GM23338 (cell line): ENCODE measurements at regions not wholly inside any gene's neighbourhood (a gene's known extent, or its start where the extent isn't known, plus 50 kb on each side); places are given as distances from the start of the nearest gene placed in this dataset.

ENCODE experiments used
- EZH2phosphoT487 ChIP-seq: fragments of 200-600 bp; sonication (generic); IDR thresholded peaks from one replicate; pipeline ENCODE4 v1.8.1; 2018; ENCODE audit warnings: antibody characterized with exemption; ENCODE audit not compliant: unreplicated experiment
- POLR2AphosphoS5 ChIP-seq: IDR thresholded peaks from 2 replicates; pipeline ENCODE4 v1.6.1; 2016; ENCODE audit warnings: antibody characterized with exemption, low read depth
- ZNF331 ChIP-seq: fragments of 250-450 bp; sonication (Bioruptor Pico); IDR thresholded peaks from 2 replicates; pipeline ENCODE4 v1.5.0; 2020; ENCODE audit warnings: low read depth, mild to moderate bottlenecking, moderate library complexity
- TF ChIP-seq, protein P1 (sequence below), 2 experiments: fragments of 200-600 bp in 1 of 2; sonication (generic) in 1 of 2; conservative IDR thresholded peaks; 2 replicates each; pipeline versions ENCODE4 v1.5.1 to v1.6.1; 2016 to 2017; ENCODE audit warnings: antibody characterized with exemption in 2 of 2, low read depth in 2 of 2, mild to moderate bottlenecking in 2 of 2, moderate library complexity in 1 of 2

DNA sequence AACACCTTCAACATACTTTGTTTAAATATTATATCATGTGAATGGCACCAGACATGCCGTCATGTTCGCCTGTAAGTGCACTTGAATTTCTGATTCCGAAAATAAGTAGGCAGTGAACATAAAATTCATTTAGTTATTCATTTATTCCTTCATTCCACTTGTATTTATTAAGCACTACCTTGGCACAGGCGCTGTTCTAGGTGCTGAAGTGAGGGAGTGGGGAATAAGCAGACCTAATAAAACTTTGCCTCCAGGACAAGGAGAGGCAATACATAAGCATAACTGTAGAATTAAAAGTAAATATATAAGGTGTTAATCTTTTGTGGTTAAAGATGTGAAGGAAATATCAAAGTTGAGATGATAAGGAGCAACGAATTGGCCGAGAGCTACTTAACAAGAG is 297.4 kb downstream of the TENT4A start:
- TF ChIP-seq ZNF331 (CRISPR knock-in tag) (no peak), POLR2AphosphoS5 (no peak), EZH2phosphoT487 (no peak)
- TF ChIP-seq, protein P1, sequence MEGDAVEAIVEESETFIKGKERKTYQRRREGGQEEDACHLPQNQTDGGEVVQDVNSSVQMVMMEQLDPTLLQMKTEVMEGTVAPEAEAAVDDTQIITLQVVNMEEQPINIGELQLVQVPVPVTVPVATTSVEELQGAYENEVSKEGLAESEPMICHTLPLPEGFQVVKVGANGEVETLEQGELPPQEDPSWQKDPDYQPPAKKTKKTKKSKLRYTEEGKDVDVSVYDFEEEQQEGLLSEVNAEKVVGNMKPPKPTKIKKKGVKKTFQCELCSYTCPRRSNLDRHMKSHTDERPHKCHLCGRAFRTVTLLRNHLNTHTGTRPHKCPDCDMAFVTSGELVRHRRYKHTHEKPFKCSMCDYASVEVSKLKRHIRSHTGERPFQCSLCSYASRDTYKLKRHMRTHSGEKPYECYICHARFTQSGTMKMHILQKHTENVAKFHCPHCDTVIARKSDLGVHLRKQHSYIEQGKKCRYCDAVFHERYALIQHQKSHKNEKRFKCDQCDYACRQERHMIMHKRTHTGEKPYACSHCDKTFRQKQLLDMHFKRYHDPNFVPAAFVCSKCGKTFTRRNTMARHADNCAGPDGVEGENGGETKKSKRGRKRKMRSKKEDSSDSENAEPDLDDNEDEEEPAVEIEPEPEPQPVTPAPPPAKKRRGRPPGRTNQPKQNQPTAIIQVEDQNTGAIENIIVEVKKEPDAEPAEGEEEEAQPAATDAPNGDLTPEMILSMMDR (conservative IDR thresholded peaks at IDR 0.05; ENCODE audit: low read depth in 2 of 2) = no peak
